ENCODE measurements at regions not wholly inside any gene's neighbourhood (a gene's known extent, or its start where the extent isn't known, plus 50 kb on each side); places are given as distances from the start of the nearest gene placed in this dataset.

GRCh38 chr2:163808406-163808805, 72.6 kb upstream of the FIGN start:
- intact Hi-C loops (cut with micrococcal nuclease) (no loop called here), dilution Hi-C loops (cut with HindIII; ENCODE audit: low sequenced_read_pairs, unreplicated experiment) (no loop called here), in situ Hi-C loops (cut with MboI; ENCODE audit: low sequenced_read_pairs) (no loop called here)
- H3K4me3 ChIP-seq (ENCODE audit: insufficient read depth, low read depth, low read length) = no peak overlapping the region
- H3K27ac ChIP-seq (ENCODE audit: insufficient read depth, low read length) = no peak overlapping the region
- WGBS, 2 experiments (ENCODE audit: extremely low coverage in 2 of 2, insufficient read length in 1 of 2) = no CpG with 5 or more reads among the region's 2 CpGs
- no peak overlapping the region for H4K91ac ChIP-seq (ENCODE audit: insufficient read depth, low read depth, low read length)
- H2BK120ac ChIP-seq (ENCODE audit: low read depth, low read length) = no peak overlapping the region
- H2AK9ac ChIP-seq (replicated peaks; ENCODE audit: low read depth, low read length, poor library complexity) = no peak overlapping the region
- no peaks in the 10 kb centered on the region for H3K4me1 ChIP-seq (ENCODE audit: control insufficient read depth, insufficient read depth, low read length)
- DNase-seq = no peak
- no peak overlapping the region for H2BK15ac ChIP-seq (ENCODE audit: low read depth, low read length)
- H3K9me3 ChIP-seq (ENCODE audit: control insufficient read depth, insufficient read depth, low read length) = no peaks in the 10 kb centered on the region
- no peak overlapping the region for H3K9ac ChIP-seq (ENCODE audit: low read depth, low read length)
- H4K8ac ChIP-seq (ENCODE audit: low read depth in 2 of 2, low read length in 2 of 2) = no peak overlapping the region
- ATAC-seq (ENCODE audit: low read depth) = no peak
- H3K79me1 ChIP-seq (ENCODE audit: low read depth in 1 of 2, low read length in 2 of 2) = no peaks in the 10 kb centered on the region
- H4K5ac ChIP-seq (ENCODE audit: low read depth, low read length) = no peak overlapping the region
- CTCF ChIA-PET = no interaction called here
- no peak overlapping the region for H3K23ac ChIP-seq (ENCODE audit: low read depth, low read length)
- POLR2A ChIA-PET (ENCODE audit: unreplicated experiment) = no interaction called here
- no peaks in the 10 kb centered on the region for H3K27me3 ChIP-seq (ENCODE audit: control insufficient read depth, insufficient read depth, low read length)
- no peak overlapping the region for H3K4ac ChIP-seq (ENCODE audit: low read depth, low read length)
- H3K36me3 ChIP-seq (ENCODE audit: control insufficient read depth, insufficient read depth, low read length) = no peaks in the 10 kb centered on the region
- no peaks in the 10 kb centered on the region for H3K9me1 ChIP-seq (ENCODE audit: insufficient read depth, low read length)
- no peak for TF ChIP-seq ELK1 (IDR thresholded peaks at IDR 0.05; ENCODE audit: borderline replicate concordance, low read depth, low read length)
- TF ChIP-seq RFX5 (IDR thresholded peaks at IDR 0.05; ENCODE audit: low read depth, low read length) = no peak
- no peak for TF ChIP-seq MAFK (IDR thresholded peaks at IDR 0.05; ENCODE audit: low read depth, low read length)
- TF ChIP-seq FOS (IDR thresholded peaks at IDR 0.05; ENCODE audit: low read depth, low read length) = no peak
- no peak for TF ChIP-seq RAD21 (IDR thresholded peaks at IDR 0.05; ENCODE audit: low read length)
- TF ChIP-seq MAZ (IDR thresholded peaks at IDR 0.05; ENCODE audit: borderline replicate concordance, low read depth, low read length) = no peak
- TF ChIP-seq NFE2L2 (IDR thresholded peaks at IDR 0.05; ENCODE audit: low read depth, low read length) = no peak
- no peak for TF ChIP-seq MXI1 (IDR thresholded peaks at IDR 0.05; ENCODE audit: borderline replicate concordance, low read depth, low read length)
- TF ChIP-seq POLR2A (IDR thresholded peaks at IDR 0.05; ENCODE audit: low read depth, low read length) = no peak
- TF ChIP-seq CTCF (conservative IDR thresholded peaks at IDR 0.05; ENCODE audit: low read depth, low read length) = no peak
- TF ChIP-seq SMC3 (IDR thresholded peaks at IDR 0.05; ENCODE audit: low read depth, low read length) = no peak
- no peak for TF ChIP-seq CEBPB (IDR thresholded peaks at IDR 0.05; ENCODE audit: low read depth, low read length)
- no peak for TF ChIP-seq USF2 (IDR thresholded peaks at IDR 0.05; ENCODE audit: low read depth, low read length)
- no peak for TF ChIP-seq CHD1 (IDR thresholded peaks at IDR 0.05; ENCODE audit: low read depth, low read length)
- no peak for TF ChIP-seq BHLHE40 (IDR thresholded peaks at IDR 0.05; ENCODE audit: low read depth, low read length)
- no peak for TF ChIP-seq RCOR1 (IDR thresholded peaks at IDR 0.05; ENCODE audit: insufficient replicate concordance, low read length)
- H3K4me2 ChIP-seq (ENCODE audit: low read depth, low read length) = no peak overlapping the region
- no peak overlapping the region for H2AFZ ChIP-seq (replicated peaks; ENCODE audit: low read length, poor library complexity)
- no peak overlapping the region for H2BK20ac ChIP-seq (ENCODE audit: low read depth, low read length)
- H2BK5ac ChIP-seq (ENCODE audit: low read depth, low read length, poor library complexity, severe bottlenecking) = no peak overlapping the region
- no peak overlapping the region for H3K56ac ChIP-seq (ENCODE audit: extremely low read depth, insufficient read depth, low read length)
- no TSS peak for BruUV-seq (replicated peaks)
- no peak overlapping the region for H2AK5ac ChIP-seq (ENCODE audit: low read depth, low read length)
- no peak overlapping the region for H3K14ac ChIP-seq (replicated peaks; ENCODE audit: low read depth, low read length)
- no peak overlapping the region for H3K18ac ChIP-seq (ENCODE audit: low read depth, low read length)
- no peaks in the 10 kb centered on the region for H4K20me1 ChIP-seq (ENCODE audit: insufficient read depth, low read length)

All from IMR-90 (cell line).